Adrenal gland (tissue), 5 donors: ENCODE measurements at regions not wholly inside any gene's neighbourhood (a gene's known extent, or its start where the extent isn't known, plus 50 kb on each side); places are given as distances from the start of the nearest gene placed in this dataset.

ENCODE experiments used
- CTCF ChIP-seq, 6 experiments: fragments of 450-650 bp in 4 of 6; fragments of 200-600 bp in 2 of 6; sonication (generic) in 1 of 6; IDR thresholded peaks; 1 replicate in 5 of 6; 2 replicates in 1 of 6; pipeline versions ENCODE4 v1.5.1 to v1.8.0; 2016 to 2021; ENCODE audit warnings: antibody characterized with exemption in 6 of 6, mild to moderate bottlenecking in 2 of 6, moderate library complexity in 1 of 6
- POLR2A ChIP-seq, 2 donors: fragments of 450-650 bp; IDR thresholded peaks; one replicate each; pipeline ENCODE4 v1.6.1; 2017; ENCODE audit warnings: antibody characterized with exemption in 2 of 2, mild to moderate bottlenecking in 2 of 2, moderate library complexity in 1 of 2
- donor health status: DM: no; HTN: no; CAD: no.

DNA sequence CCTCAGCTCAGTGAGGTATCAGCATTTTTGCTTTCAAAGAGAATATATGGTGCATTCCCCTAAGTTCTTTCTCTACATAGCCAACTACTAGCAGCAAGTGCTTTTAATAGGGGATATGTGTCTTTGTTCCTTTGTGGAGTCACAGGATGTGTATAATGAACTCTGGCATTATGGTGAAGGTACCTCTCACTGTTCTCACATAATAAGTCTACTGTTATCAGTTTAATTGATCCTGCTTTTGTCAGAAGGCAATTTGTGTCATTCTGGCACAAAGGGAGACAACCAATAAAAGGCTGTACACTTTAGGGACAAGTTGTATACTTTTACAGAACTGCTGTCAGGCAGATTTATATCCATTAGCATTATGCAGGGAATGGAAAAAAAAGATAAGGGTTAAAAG lies 531.4 kb upstream of the RIOK2 start:
- TF ChIP-seq CTCF (IDR thresholded peaks at IDR 0.05) (no peak), POLR2A (IDR thresholded peaks at IDR 0.05) (no peak)
